ENCODE measurements at regions not wholly inside any gene's neighbourhood (a gene's known extent, or its start where the extent isn't known, plus 50 kb on each side); places are given as distances from the start of the nearest gene placed in this dataset.

DNA sequence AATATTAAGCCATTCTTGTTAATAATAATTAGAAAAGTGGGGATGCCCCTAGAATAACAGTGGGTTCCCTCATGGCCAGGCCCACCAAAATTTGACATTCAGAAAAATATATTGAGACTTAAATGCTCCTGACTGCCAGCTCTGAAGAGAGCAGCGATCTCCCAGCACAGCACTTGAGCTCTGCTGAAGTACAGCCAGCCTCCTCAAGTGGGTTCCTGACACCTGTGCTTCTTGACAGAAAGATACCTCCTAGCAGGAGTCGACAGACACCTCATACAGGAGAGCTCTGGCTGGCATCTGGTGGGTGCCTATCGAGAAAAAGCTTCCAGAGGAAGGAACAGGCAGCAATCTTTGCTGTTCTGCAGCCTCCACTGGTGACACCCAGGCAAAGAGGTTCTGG is 261.5 kb downstream of the DTWD2 start:
- TF ChIP-seq POLR2AphosphoS5 (IDR thresholded peaks at IDR 0.05; ENCODE audit: low read depth, low read length) (no peak), POLR2A (IDR thresholded peaks at IDR 0.05; ENCODE audit: low read depth, low read length) (no peak)

Measured in GM12892 (cell line).